ENCODE measurements at regions not wholly inside any gene's neighbourhood (a gene's known extent, or its start where the extent isn't known, plus 50 kb on each side); places are given as distances from the start of the nearest gene placed in this dataset.

DNA sequence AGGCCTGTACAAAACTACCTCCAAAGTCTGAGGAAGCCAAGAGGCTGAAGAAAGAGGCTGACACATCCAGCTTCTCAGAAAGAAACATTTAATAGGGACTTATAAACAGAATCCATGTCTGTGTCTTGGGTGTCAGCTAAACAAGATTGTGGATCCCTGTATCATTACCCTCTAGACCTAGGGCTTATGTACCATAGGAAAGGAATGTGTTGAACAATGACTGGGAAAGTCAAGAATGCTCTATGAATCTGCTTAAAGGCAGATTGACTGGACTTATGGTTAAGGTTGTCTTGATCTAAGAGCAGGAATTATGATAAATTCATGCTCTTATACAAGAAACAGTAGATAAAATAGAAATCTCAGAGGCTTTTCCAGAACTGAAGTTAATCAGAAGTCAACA, 335.7 kb upstream of the RPS23 start:
- H3K9me3 ChIP-seq: no peaks in the 10 kb centered on the region
- CTCF ChIA-PET: interaction anchor here (1.5 kb wide), 1 partner anchor 11 kb away, joined by 3 read pairs; no protein-coding TSS in a partner anchor
- no peak overlapping the region for H3K27ac ChIP-seq
- TF ChIP-seq TP53 (CRISPR knock-in tag; IDR thresholded peaks at IDR 0.05): no peak
- no peak overlapping the region for H3K4me2 ChIP-seq
- POLR2A ChIA-PET: no interaction called here
- no peak for ATAC-seq
- H3K4me3 ChIP-seq: no peak overlapping the region
- H3K4me1 ChIP-seq: no peaks in the 10 kb centered on the region
- no peak for FAIRE-seq
- DNase-seq (ENCODE audit: low read depth in 1 of 2, low spot score in 1 of 2): no peak

- no peak overlapping the region for H3K4me3 ChIP-seq
- no peak for TF ChIP-seq RNF2 (IDR thresholded peaks at IDR 0.05; ENCODE audit: borderline replicate concordance, low read depth)
- no peak for TF ChIP-seq MYC (IDR thresholded peaks at IDR 0.05; ENCODE audit: borderline replicate concordance, low read length)
- no peak for TF ChIP-seq CBX8 (IDR thresholded peaks at IDR 0.05)
- TF ChIP-seq PHF8 (IDR thresholded peaks at IDR 0.05; ENCODE audit: borderline replicate concordance, low read depth): no peak
- TF ChIP-seq, protein P1, sequence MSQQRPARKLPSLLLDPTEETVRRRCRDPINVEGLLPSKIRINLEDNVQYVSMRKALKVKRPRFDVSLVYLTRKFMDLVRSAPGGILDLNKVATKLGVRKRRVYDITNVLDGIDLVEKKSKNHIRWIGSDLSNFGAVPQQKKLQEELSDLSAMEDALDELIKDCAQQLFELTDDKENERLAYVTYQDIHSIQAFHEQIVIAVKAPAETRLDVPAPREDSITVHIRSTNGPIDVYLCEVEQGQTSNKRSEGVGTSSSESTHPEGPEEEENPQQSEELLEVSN (IDR thresholded peaks at IDR 0.05; ENCODE audit: borderline replicate concordance, low read depth): no peak
- no peak for TF ChIP-seq ZSCAN20 (CRISPR knock-in tag; IDR thresholded peaks at IDR 0.05)
- TF ChIP-seq HDAC2 (IDR thresholded peaks at IDR 0.05): no peak
- TF ChIP-seq GATA3 (IDR thresholded peaks at IDR 0.05; ENCODE audit: borderline replicate concordance): no peak
- TF ChIP-seq FOXS1 (CRISPR knock-in tag; IDR thresholded peaks at IDR 0.05): no peak
- no peak for TF ChIP-seq MAFK (IDR thresholded peaks at IDR 0.05; ENCODE audit: partially characterized antibody)
- TF ChIP-seq NFE2L2 (conservative IDR thresholded peaks at IDR 0.05; ENCODE audit: low read length): no peak
- TF ChIP-seq EHF (CRISPR knock-in tag; IDR thresholded peaks at IDR 0.05): no peak
- TF ChIP-seq KDM1A (IDR thresholded peaks at IDR 0.05; ENCODE audit: low read depth): no peak
- no peak for TF ChIP-seq JUNB (IDR thresholded peaks at IDR 0.05)
- TF ChIP-seq ZFP36 (IDR thresholded peaks at IDR 0.05; ENCODE audit: borderline replicate concordance, partially characterized antibody): no peak
- POLR2A ChIA-PET: no interaction called here
- FAIRE-seq (no peak), DNase-seq (ENCODE audit: low read depth in 1 of 2, low spot score in 1 of 2) (no peak), ATAC-seq (no peak)
- 36% methylated on average over 3 of the region's 3 CpGs for WGBS (ENCODE audit: missing lambda C conversion rate)
- CTCF ChIA-PET: no interaction called here
- H3K4me1 ChIP-seq: no peaks in the 10 kb centered on the region
- no peak overlapping the region for H3K27ac ChIP-seq
- H3K4me2 ChIP-seq: no peak overlapping the region
- H3K9me3 ChIP-seq: no peaks in the 10 kb centered on the region; the same call in 1 of the 3 replicates
Observed at GRCh38 chr5:82610686-82611085, 332.5 kb upstream of the RPS23 start.

DNA sequence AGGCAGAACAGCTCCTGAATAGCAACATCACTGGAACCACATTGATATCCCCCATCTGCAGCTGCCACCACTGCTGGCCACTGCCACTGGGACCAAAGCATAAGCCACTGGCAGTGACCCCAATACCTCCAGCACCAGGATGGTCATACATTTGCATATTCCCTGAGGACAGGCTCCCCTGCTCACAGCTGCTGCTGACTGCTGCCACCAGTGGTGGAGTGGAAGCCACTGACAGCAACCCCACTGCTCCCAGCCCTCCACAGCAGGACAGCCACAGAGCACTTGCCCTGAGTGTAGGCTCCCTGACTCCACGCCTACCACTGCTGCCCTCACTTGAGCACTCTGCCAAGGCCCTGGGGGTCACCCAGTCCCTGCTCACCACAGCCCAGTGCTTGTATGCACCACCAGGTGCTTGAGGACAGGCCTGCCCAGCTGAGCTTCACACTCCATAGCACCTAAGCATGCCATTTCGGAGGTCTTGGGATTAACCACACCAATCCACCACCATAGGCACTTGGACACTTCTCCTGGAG, 327.4 kb upstream of the RPS23 start:
- no peaks in the 10 kb centered on the region; the same call in 1 of the 3 replicates for H3K9me3 ChIP-seq
- no peak overlapping the region for H3K4me2 ChIP-seq
- WGBS (ENCODE audit: missing lambda C conversion rate): 22% methylated on average over 1 of the region's 2 CpGs
- CTCF ChIA-PET: no interaction called here
- no peak overlapping the region for H3K4me3 ChIP-seq
- no peak for DNase-seq (ENCODE audit: low read depth in 1 of 2, low spot score in 1 of 2)
- no peaks in the 10 kb centered on the region for H3K4me1 ChIP-seq
- POLR2A ChIA-PET: no interaction called here
- no peak; a peak in 1 of 6 replicates for ATAC-seq
- no peak overlapping the region for H3K27ac ChIP-seq
- TF ChIP-seq KDM1A (IDR thresholded peaks at IDR 0.05; ENCODE audit: low read depth) (no peak), HMGXB4 (CRISPR knock-in tag; IDR thresholded peaks at IDR 0.05; ENCODE audit: borderline replicate concordance) (no peak), ZC3H11A (IDR thresholded peaks at IDR 0.05) (no peak), ZNF302 (CRISPR knock-in tag; IDR thresholded peaks at IDR 0.05) (no peak), RNF2 (IDR thresholded peaks at IDR 0.05; ENCODE audit: borderline replicate concordance, low read depth) (no peak), EHF (CRISPR knock-in tag; IDR thresholded peaks at IDR 0.05) (no peak), EHMT2 (IDR thresholded peaks at IDR 0.05; ENCODE audit: low read depth) (no peak), NFE2L2 (conservative IDR thresholded peaks at IDR 0.05; ENCODE audit: low read length) (no peak), HDAC2 (IDR thresholded peaks at IDR 0.05) (no peak), TP53 (CRISPR knock-in tag; IDR thresholded peaks at IDR 0.05) (no peak), TFCP2L1 (CRISPR knock-in tag; IDR thresholded peaks at IDR 0.05) (no peak)
- FAIRE-seq: no peak
